SK-N-SH treated with all-trans-retinoic acid at 6 μM for 48 hours (cell line): ENCODE measurements at regions not wholly inside any gene's neighbourhood (a gene's known extent, or its start where the extent isn't known, plus 50 kb on each side); places are given as distances from the start of the nearest gene placed in this dataset.

ENCODE experiments used
- ATAC-seq: fragments of 200-7000 bp; cut with Tn5 transposase; 3 replicates; pipeline ENCODE4 v1.9.1; 2020; ENCODE audit warnings: mild to moderate bottlenecking, moderate library complexity
- ARNTL ChIP-seq: fragments of 450-650 bp; formaldehyde crosslinking; IDR thresholded peaks from 2 replicates; pipeline ENCODE4 v1.5.0; 2020; ENCODE audit warnings: low read depth, mild to moderate bottlenecking, moderate library complexity, borderline replicate concordance
- BACH2 ChIP-seq: fragments of 250-450 bp; sonication (Bioruptor Pico); IDR thresholded peaks from 2 replicates; pipeline ENCODE4 v1.9.0; 2021; ENCODE audit warnings: mild to moderate bottlenecking, borderline replicate concordance
- CSDC2 ChIP-seq: fragments of 250-450 bp; sonication (Bioruptor Pico); IDR thresholded peaks from 2 replicates; pipeline ENCODE4 v1.5.0; 2020; ENCODE audit warnings: mild to moderate bottlenecking, moderate library complexity
- ESRRG ChIP-seq: fragments of 250-450 bp; sonication (Bioruptor Pico); IDR thresholded peaks from 2 replicates; pipeline ENCODE4 v1.6.1; 2021; ENCODE audit warnings: mild to moderate bottlenecking
- GLIS3 ChIP-seq: fragments of 250-450 bp; sonication (Bioruptor Pico); IDR thresholded peaks from 2 replicates; pipeline ENCODE4 v1.5.0; 2020; ENCODE audit warnings: mild to moderate bottlenecking, moderate library complexity
- ISL1 ChIP-seq: fragments of 250-450 bp; sonication (Bioruptor Pico); IDR thresholded peaks from 2 replicates; pipeline ENCODE4 v2.1.2; 2022; ENCODE audit warnings: mild to moderate bottlenecking, moderate library complexity
- OSR1 ChIP-seq: fragments of 250-450 bp; sonication (Bioruptor Pico); IDR thresholded peaks from 2 replicates; pipeline ENCODE4 v1.8.0; 2022; ENCODE audit warnings: moderate library complexity, mild to moderate bottlenecking, inconsistent platforms
- RARB ChIP-seq: fragments of 250-450 bp; sonication (Bioruptor Pico); IDR thresholded peaks from 2 replicates; pipeline ENCODE4 v1.8.0; 2021; ENCODE audit warnings: mild to moderate bottlenecking, moderate library complexity
- SNAI2 ChIP-seq: fragments of 250-450 bp; sonication (Bioruptor Pico); IDR thresholded peaks from 2 replicates; pipeline ENCODE4 v1.5.0; 2020; ENCODE audit warnings: mild to moderate bottlenecking, moderate library complexity
- TOX ChIP-seq: fragments of 250-450 bp; sonication (Bioruptor Pico); IDR thresholded peaks from 2 replicates; pipeline ENCODE4 v1.8.0; 2021; ENCODE audit warnings: mild to moderate bottlenecking, moderate library complexity, borderline replicate concordance
- ZC3H10 ChIP-seq: fragments of 250-450 bp; sonication (Bioruptor Pico); IDR thresholded peaks from 2 replicates; pipeline ENCODE4 v1.5.1; 2021; ENCODE audit warnings: mild to moderate bottlenecking, moderate library complexity
- ZFP30 ChIP-seq: fragments of 450-650 bp; formaldehyde crosslinking; IDR thresholded peaks from 2 replicates; pipeline ENCODE4 v1.5.0; 2022; ENCODE audit warnings: mild to moderate bottlenecking, moderate library complexity
- ZNF565 ChIP-seq: fragments of 450-650 bp; formaldehyde crosslinking; conservative IDR thresholded peaks from 2 replicates; pipeline ENCODE4 v1.5.0; 2020; ENCODE audit warnings: low read depth, mild to moderate bottlenecking, moderate library complexity
- ZNF70 ChIP-seq: fragments of 450-650 bp; formaldehyde crosslinking; IDR thresholded peaks from 2 replicates; pipeline ENCODE4 v1.5.0; 2020; ENCODE audit warnings: mild to moderate bottlenecking, moderate library complexity
- ZNF8 ChIP-seq: fragments of 450-650 bp; formaldehyde crosslinking; IDR thresholded peaks from 2 replicates; pipeline ENCODE4 v1.5.0; 2020; ENCODE audit warnings: mild to moderate bottlenecking, moderate library complexity
- TF ChIP-seq, protein P1 (sequence below): fragments of 250-450 bp; sonication (Bioruptor Pico); IDR thresholded peaks from 2 replicates; pipeline ENCODE4 v1.8.0; 2021; ENCODE audit warnings: low read depth, mild to moderate bottlenecking, moderate library complexity, borderline replicate concordance
- TF ChIP-seq, protein P2 (sequence below): fragments of 250-450 bp; sonication (Bioruptor Pico); IDR thresholded peaks from 2 replicates; pipeline ENCODE4 v1.5.1; 2020; ENCODE audit warnings: low read depth, mild to moderate bottlenecking, moderate library complexity
- TF ChIP-seq, protein P3 (sequence below): fragments of 250-450 bp; sonication (Bioruptor Pico); IDR thresholded peaks from 2 replicates; pipeline ENCODE4 v1.5.1; 2021; ENCODE audit warnings: mild to moderate bottlenecking, moderate library complexity
- TF ChIP-seq, protein P4 (sequence below): fragments of 250-450 bp; sonication (Bioruptor Pico); IDR thresholded peaks from 2 replicates; pipeline ENCODE4 v1.8.0; 2020; ENCODE audit warnings: mild to moderate bottlenecking, moderate library complexity, borderline replicate concordance
- TF ChIP-seq, protein P5 (sequence below): fragments of 250-450 bp; sonication (Bioruptor Pico); IDR thresholded peaks from 2 replicates; pipeline ENCODE4 v1.5.0; 2020; ENCODE audit warnings: mild to moderate bottlenecking, moderate library complexity

DNA sequence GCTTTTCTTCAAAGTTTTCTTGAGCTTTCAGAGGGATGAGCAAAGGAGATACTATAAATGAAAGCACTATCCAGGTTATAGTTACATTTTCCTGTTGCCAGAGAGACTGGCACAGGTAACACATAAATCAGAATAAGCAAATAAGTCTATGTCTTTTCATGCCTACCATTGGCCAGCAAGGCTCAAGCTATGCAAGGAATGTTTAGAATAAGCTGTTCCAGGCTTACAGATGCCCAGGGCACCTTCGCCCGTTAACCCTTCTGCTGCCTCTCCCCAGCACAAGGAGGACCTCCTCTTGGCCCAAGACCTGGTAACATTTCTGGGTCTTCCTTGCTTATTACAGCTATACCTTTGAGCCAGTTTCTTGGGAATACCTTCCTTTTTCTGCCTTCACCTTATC lies 233.7 kb upstream of the MEIS1 start:
- TF ChIP-seq, protein P1, sequence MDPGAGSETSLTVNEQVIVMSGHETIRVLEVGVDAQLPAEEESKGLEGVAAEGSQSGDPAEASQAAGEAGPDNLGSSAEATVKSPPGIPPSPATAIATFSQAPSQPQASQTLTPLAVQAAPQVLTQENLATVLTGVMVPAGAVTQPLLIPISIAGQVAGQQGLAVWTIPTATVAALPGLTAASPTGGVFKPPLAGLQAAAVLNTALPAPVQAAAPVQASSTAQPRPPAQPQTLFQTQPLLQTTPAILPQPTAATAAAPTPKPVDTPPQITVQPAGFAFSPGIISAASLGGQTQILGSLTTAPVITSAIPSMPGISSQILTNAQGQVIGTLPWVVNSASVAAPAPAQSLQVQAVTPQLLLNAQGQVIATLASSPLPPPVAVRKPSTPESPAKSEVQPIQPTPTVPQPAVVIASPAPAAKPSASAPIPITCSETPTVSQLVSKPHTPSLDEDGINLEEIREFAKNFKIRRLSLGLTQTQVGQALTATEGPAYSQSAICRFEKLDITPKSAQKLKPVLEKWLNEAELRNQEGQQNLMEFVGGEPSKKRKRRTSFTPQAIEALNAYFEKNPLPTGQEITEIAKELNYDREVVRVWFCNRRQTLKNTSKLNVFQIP (CRISPR knock-in tag) = no peak
- no peak for TF ChIP-seq GLIS3 (CRISPR knock-in tag)
- no peak for TF ChIP-seq CSDC2 (CRISPR knock-in tag)
- no peak for TF ChIP-seq ZC3H10
- TF ChIP-seq ISL1 (CRISPR knock-in tag) = no peak
- TF ChIP-seq OSR1 = no peak
- no peak for TF ChIP-seq TOX
- no peak for TF ChIP-seq SNAI2 (CRISPR knock-in tag)
- TF ChIP-seq, protein P2, sequence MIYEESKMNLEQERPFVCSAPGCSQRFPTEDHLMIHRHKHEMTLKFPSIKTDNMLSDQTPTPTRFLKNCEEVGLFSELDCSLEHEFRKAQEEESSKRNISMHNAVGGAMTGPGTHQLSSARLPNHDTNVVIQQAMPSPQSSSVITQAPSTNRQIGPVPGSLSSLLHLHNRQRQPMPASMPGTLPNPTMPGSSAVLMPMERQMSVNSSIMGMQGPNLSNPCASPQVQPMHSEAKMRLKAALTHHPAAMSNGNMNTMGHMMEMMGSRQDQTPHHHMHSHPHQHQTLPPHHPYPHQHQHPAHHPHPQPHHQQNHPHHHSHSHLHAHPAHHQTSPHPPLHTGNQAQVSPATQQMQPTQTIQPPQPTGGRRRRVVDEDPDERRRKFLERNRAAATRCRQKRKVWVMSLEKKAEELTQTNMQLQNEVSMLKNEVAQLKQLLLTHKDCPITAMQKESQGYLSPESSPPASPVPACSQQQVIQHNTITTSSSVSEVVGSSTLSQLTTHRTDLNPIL (CRISPR knock-in tag) = no peak
- TF ChIP-seq, protein P3, sequence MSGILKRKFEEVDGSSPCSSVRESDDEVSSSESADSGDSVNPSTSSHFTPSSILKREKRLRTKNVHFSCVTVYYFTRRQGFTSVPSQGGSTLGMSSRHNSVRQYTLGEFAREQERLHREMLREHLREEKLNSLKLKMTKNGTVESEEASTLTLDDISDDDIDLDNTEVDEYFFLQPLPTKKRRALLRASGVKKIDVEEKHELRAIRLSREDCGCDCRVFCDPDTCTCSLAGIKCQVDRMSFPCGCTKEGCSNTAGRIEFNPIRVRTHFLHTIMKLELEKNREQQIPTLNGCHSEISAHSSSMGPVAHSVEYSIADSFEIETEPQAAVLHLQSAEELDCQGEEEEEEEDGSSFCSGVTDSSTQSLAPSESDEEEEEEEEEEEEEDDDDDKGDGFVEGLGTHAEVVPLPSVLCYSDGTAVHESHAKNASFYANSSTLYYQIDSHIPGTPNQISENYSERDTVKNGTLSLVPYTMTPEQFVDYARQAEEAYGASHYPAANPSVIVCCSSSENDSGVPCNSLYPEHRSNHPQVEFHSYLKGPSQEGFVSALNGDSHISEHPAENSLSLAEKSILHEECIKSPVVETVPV (CRISPR knock-in tag) = no peak
- TF ChIP-seq, protein P4, sequence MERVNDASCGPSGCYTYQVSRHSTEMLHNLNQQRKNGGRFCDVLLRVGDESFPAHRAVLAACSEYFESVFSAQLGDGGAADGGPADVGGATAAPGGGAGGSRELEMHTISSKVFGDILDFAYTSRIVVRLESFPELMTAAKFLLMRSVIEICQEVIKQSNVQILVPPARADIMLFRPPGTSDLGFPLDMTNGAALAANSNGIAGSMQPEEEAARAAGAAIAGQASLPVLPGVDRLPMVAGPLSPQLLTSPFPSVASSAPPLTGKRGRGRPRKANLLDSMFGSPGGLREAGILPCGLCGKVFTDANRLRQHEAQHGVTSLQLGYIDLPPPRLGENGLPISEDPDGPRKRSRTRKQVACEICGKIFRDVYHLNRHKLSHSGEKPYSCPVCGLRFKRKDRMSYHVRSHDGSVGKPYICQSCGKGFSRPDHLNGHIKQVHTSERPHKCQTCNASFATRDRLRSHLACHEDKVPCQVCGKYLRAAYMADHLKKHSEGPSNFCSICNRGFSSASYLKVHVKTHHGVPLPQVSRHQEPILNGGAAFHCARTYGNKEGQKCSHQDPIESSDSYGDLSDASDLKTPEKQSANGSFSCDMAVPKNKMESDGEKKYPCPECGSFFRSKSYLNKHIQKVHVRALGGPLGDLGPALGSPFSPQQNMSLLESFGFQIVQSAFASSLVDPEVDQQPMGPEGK = no peak
- TF ChIP-seq ZNF565 (CRISPR knock-in tag) = no peak
- no peak for TF ChIP-seq BACH2
- no peak for TF ChIP-seq ESRRG (CRISPR knock-in tag)
- TF ChIP-seq RARB (CRISPR knock-in tag) = no peak
- TF ChIP-seq ZNF8 = no peak
- TF ChIP-seq, all 23 proteins: peak for 0
- no peak for ATAC-seq

GRCh38 chr2:66198873-66199272 lies 236.1 kb upstream of the MEIS1 start:
- TF ChIP-seq, protein P3 (CRISPR knock-in tag) = no peak
- TF ChIP-seq ISL1 (CRISPR knock-in tag) (no peak), GLIS3 (CRISPR knock-in tag) (no peak), TOX (no peak)
- no peak for ATAC-seq

DNA sequence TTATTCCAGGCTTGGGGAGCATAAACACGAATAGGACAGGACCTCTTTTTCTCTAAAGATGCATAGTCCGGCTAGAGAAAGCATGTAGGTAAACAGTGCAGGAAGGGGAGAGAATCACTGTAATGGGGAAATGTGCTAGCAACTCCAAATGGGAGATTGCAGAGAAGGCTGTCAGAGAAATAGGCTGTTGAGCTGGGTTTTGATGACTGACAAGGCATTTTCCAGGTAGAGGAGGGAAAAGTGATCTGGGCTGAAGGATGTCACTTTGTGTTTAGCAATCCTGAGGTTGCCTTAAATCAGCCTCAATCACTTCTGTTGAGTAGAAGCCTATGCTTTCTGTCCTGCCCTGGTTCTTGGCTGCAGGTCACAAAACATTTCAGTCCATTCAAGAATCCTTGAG lies 242.0 kb upstream of the MEIS1 start:
- ATAC-seq = no peak
- no peak for TF ChIP-seq ARNTL
- no peak for TF ChIP-seq ZNF70 (CRISPR knock-in tag)
- no peak for TF ChIP-seq GLIS3 (CRISPR knock-in tag)
- no peak for TF ChIP-seq ZFP30
- no peak for TF ChIP-seq ISL1 (CRISPR knock-in tag)
- TF ChIP-seq, protein P3 (CRISPR knock-in tag) = no peak
- TF ChIP-seq ZC3H10 = no peak
- TF ChIP-seq, protein P5, sequence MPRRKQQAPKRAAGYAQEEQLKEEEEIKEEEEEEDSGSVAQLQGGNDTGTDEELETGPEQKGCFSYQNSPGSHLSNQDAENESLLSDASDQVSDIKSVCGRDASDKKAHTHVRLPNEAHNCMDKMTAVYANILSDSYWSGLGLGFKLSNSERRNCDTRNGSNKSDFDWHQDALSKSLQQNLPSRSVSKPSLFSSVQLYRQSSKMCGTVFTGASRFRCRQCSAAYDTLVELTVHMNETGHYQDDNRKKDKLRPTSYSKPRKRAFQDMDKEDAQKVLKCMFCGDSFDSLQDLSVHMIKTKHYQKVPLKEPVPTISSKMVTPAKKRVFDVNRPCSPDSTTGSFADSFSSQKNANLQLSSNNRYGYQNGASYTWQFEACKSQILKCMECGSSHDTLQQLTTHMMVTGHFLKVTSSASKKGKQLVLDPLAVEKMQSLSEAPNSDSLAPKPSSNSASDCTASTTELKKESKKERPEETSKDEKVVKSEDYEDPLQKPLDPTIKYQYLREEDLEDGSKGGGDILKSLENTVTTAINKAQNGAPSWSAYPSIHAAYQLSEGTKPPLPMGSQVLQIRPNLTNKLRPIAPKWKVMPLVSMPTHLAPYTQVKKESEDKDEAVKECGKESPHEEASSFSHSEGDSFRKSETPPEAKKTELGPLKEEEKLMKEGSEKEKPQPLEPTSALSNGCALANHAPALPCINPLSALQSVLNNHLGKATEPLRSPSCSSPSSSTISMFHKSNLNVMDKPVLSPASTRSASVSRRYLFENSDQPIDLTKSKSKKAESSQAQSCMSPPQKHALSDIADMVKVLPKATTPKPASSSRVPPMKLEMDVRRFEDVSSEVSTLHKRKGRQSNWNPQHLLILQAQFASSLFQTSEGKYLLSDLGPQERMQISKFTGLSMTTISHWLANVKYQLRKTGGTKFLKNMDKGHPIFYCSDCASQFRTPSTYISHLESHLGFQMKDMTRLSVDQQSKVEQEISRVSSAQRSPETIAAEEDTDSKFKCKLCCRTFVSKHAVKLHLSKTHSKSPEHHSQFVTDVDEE = no peak
- no peak for TF ChIP-seq OSR1
- no peak for TF ChIP-seq ESRRG (CRISPR knock-in tag)
- no peak for TF ChIP-seq RARB (CRISPR knock-in tag)
